Erythroblast (primary cell): ENCODE measurements at regions not wholly inside any gene's neighbourhood (a gene's known extent, or its start where the extent isn't known, plus 50 kb on each side); places are given as distances from the start of the nearest gene placed in this dataset.

ENCODE experiments used
- DNase-seq, 2 experiments: peaks; one replicate each; lab custom pipeline; 2025; lab: John Stamatoyannopoulos, UW
- GATA1 ChIP-seq: IDR thresholded peaks from 2 replicates; pipeline ENCODE4 v1.6.1; 2011; ENCODE audit warnings: low read depth, mild to moderate bottlenecking, control low read depth, low read length, moderate library complexity
- POLR2A ChIP-seq: IDR thresholded peaks from 2 replicates; pipeline ENCODE4 v1.6.1; 2011; ENCODE audit warnings: mild to moderate bottlenecking, low read length

GRCh38 chr19:29378543-29379080, 147.2 kb upstream of the VSTM2B start:
- no peak for DNase-seq
- TF ChIP-seq GATA1 = no peak
- TF ChIP-seq POLR2A = no peak

GRCh38 chr19:29379257-29380021, 146.4 kb upstream of the VSTM2B start:
- no peak for DNase-seq
- TF ChIP-seq POLR2A (no peak), GATA1 (no peak)

- no peak for DNase-seq
- TF ChIP-seq GATA1 (no peak), POLR2A (no peak)
These were observed 145.2 kb upstream of the VSTM2B start for GRCh38 chr19:29380581-29380980.

- no peak for TF ChIP-seq POLR2A
- no peak for TF ChIP-seq GATA1
- no peak for DNase-seq
These were observed 144.2 kb upstream of the VSTM2B start for GRCh38 chr19:29381353-29382203.

- no peak for TF ChIP-seq GATA1
- TF ChIP-seq POLR2A = no peak
- DNase-seq = no peak
These were observed 142.1 kb upstream of the VSTM2B start for GRCh38 chr19:29383696-29384095.

- DNase-seq = no peak
These were observed 141.1 kb upstream of the VSTM2B start for GRCh38 chr19:29384656-29385055.

GRCh38 chr19:29385191-29385795, 140.5 kb upstream of the VSTM2B start:
- DNase-seq = no peak
- TF ChIP-seq GATA1 (no peak), POLR2A (no peak)

More at GRCh38 chr19:29384656-29385055, 141.1 kb upstream of the VSTM2B start:
- TF ChIP-seq GATA1 (no peak), POLR2A (no peak)

- no peak for TF ChIP-seq GATA1
- TF ChIP-seq POLR2A = no peak
- DNase-seq = no peak
These were observed 138.8 kb upstream of the VSTM2B start for GRCh38 chr19:29386970-29387369.

GRCh38 chr19:29387586-29387985, 138.2 kb upstream of the VSTM2B start:
- no peak for DNase-seq
- TF ChIP-seq GATA1 (no peak), POLR2A (no peak)

GRCh38 chr19:29389495-29389894, 136.3 kb upstream of the VSTM2B start:
- TF ChIP-seq POLR2A (no peak), GATA1 (no peak)
- DNase-seq = no peak

- TF ChIP-seq GATA1 = no peak
- no peak for TF ChIP-seq POLR2A
- DNase-seq = no peak
These were observed 135.1 kb upstream of the VSTM2B start for GRCh38 chr19:29390742-29391141.

- no peak for DNase-seq
- TF ChIP-seq POLR2A (no peak), GATA1 (no peak)
These were observed 131.8 kb upstream of the VSTM2B start for GRCh38 chr19:29393915-29394460.

- TF ChIP-seq GATA1 (no peak), POLR2A (no peak)
These were observed 130.6 kb upstream of the VSTM2B start for GRCh38 chr19:29395111-29395733.

More at GRCh38 chr19:29395111-29395733, 130.6 kb upstream of the VSTM2B start:
- DNase-seq = no peak
